GM21619 (cell line): ENCODE measurements at regions not wholly inside any gene's neighbourhood (a gene's known extent, or its start where the extent isn't known, plus 50 kb on each side); places are given as distances from the start of the nearest gene placed in this dataset.
"Not testable (repeated sequence)": the region's sequence is repeated elsewhere in the genome, so short reads cannot be mapped to it uniquely, and the experiment has no call there.

Experiments
- ATAC-seq: cut with Tn5 transposase; IDR thresholded peaks from one replicate; pipeline ENCODE4 v1.9.1; 2021; ENCODE audit not compliant: unreplicated experiment

DNA sequence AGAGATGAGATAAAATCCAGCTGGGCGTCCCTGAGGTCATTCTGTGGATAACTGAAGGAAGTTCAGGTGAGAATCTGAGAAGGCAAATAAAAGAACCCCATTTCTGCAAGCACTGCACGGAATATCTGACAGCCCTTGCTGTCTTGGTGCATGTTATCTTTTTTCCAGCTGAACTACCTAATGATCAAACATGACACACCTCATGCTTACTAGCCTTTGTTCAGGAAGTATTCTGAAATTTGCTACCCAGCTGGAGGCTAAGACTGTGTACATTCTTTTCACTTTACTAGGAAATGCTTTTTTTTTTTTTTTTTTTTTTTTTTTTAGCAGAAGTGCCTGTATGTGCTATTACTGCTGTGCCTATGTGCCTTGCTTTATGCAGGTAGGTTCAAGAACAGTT, 718.1 kb downstream of the SMARCA1 start:
- no peak for ATAC-seq

DNA sequence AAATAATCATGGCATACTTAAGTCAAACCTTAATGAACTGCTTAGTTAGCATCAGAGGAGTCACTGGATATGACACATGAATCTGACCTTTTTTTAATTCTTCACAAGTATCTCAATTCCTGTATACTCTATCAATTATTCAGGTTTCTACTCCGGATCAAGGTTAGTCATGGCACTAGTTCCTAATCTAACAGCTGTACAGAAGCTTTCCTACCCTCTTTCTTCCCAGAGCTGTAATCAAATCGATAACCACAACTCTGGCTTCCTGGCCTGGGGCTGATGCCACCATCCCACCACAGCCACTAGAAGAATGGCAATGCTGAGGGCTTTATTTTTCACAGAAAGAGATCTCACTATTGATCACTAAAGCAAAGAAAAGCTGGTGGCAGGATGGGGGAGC, 718.5 kb downstream of the SMARCA1 start:
- no peak for ATAC-seq

DNA sequence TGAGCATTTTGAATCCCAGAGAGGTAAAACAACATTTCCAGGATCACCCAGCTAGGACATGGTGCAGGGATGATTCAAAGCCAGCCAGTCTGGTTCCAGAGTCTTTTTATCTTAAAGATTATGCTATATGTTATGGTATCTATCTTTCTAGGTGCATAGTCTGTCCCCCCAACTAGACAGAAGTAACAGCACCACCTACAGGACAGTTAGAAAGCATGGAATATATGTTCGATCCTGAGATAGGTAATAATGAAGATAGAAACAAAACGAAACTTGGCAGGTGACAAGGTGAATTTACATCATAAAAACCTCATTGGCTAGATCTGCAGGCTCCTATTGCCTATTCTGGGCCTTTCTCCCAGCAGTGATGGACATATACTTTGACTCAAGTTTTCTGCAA, 723.2 kb downstream of the SMARCA1 start:
- ATAC-seq = no peak

DNA sequence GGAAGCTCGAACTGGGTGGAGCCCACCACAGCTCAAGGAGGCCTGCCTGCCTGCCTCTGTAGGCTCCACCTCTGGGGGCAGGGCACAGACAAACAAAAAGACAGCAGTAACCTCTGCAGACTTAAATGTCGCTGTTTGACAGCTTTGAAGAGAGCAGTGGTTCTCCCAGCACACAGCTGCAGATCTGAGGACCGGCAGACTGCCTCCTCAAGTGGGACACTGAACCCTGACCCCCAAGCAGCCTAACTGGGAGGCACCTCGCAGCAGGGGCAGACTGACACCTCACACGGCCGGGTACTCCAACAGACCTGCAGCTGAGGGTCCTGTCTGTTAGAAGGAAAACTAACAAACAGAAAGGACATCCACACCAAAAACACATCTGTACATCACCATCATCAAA, 730.9 kb upstream of the ACTRT1 start:
- not testable (repeated sequence) for ATAC-seq

DNA sequence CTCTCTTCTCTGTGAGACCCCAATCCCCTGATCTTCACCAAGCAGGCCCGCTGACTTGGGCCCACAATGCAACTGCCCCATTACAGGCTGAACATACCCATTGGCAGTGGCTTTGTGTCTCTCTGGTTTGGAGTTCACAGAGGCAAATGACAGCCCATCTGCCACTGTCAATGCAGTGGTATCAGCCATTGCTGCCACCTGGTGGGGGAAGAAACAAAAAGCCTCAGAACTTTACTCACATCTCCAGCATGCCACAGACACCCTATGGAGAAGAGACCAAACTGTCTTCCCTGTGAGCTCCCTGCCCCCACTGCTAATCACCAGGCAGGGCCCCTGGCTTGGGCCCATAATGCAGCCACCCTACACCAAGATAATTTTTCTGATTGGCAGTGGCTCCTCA, 729.3 kb upstream of the ACTRT1 start:
- no peak for ATAC-seq

DNA sequence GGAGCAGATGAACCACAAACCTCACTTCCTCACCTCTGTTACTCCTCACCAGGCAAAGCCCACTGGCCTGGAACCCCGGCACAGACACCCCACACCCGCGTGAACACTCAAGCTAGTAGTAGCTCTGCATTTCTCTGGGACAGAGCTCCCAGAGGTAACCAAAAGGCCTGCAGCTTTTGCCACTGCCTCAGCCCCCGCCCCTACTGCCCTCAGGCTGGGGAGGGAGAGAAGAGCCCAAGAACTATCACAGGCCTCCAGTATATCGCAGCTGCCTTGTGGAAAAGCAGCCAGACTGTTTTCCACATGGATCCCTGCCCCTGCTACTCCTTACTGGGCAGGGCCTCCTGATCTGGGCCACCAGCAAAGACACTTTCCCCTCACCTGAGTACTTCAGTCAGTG, 728.7 kb upstream of the ACTRT1 start:
- no peak for ATAC-seq

DNA sequence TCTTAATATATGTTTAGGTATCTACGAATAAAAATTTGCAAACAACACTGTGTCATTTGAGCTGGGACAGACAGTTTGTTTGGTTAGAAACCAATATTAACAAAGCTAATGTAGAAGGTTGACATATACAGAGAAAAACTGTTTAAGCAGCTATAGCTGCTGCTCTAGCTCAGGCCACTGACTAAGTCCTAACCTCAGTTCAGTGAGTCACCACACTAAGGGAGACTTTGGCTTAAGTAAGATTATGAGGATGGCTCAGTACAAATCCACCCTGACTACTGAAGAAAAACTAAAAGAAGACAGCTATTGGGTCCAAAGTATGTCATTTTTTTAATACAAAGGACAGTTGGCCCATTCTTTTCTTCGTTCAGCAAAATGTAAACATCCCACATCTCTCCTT, 717.3 kb upstream of the ACTRT1 start:
- ATAC-seq = no peak

DNA sequence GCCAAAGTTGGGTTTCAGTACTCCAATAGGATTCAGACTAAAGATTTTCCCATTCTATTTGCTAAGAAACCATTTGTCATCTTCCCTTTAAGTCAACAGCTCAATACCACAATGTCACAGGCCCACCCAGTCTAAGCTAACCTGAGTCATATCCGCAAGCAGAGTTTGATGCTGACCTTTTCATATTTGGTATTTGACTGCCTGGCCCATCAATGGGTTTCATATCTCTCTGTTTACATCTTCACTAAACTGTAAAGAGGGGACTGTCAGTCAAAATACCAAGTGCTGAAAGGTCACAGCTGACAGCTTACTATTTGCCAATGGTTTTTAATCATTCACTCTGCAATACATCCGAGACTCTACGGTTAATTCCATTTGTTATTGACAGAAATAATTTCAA, 707.5 kb upstream of the ACTRT1 start:
- no peak for ATAC-seq

DNA sequence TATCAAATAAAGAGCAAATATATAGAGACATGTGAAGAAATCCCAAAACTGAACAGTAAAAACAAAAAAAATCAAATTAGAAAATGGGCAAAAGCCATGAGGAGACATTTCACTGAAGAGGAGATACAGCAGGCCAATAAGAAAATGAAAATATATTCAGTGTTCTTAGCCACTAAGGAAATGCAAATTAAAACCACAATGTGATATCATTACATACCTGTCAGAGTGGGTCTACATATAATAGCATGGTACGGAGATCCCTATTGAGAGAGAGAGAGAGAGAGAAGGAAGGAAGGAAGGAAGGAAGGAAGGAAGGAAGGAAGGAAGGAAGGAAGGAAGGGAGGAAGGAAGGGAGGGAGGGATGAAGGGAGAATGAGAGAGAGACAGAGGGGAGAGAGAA, 707.0 kb upstream of the ACTRT1 start:
- no peak for ATAC-seq

DNA sequence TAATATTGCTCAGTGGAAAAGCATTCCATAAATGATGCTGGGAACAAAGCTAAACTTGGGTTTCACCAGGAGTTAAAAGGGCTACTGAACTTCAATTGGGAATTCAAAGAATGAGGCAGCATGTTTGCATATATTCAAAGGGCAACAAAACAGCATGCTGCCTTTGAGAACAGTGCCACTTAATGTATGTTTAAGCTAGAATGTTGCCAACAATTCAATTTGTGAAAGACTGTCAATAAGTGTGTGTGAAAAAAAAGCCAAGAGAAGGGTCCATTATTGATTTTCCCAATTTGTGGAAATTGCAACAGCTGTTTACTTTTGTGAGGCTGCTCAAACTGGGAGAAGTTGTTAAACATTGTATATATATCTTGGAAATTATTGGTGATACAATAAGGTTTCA, 701.9 kb upstream of the ACTRT1 start:
- ATAC-seq = no peak

DNA sequence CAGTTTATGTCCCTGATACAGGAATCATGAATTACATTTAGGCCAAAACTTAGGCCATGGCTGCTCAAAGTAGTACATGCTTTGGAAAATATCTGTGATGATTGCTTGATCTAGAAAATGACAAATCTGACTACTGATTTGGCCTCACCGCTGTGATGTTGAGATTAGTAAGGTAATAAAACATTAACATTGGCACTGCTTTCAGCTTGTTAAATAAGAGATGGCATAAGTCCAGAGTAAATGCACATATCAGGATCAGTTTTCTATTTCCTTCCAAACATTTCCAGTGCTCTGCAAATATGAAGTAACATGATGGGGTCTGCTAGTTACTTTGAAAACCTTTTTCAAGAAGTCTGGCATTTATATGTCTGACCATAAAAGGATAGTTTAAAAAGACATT, 687.3 kb upstream of the ACTRT1 start:
- ATAC-seq = no peak

DNA sequence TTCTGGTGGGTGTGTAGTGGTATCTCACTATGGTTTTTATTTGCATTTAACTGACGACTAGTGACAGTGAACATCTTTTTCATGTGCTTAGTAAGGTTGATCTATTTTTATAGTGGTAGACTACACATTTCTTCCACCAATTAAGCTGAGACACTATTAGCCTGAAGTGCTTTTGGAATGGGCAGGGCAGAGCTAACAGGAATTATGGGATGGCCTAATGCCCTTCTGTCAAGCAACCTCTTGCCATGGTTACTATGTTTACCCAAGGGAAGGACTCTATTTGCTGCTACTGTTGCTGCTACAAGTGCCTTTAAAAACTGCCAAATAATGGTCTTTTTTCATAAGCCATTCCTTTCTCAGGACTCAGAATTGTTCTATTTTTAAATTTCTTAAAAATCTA, 676.7 kb upstream of the ACTRT1 start:
- ATAC-seq = no peak

DNA sequence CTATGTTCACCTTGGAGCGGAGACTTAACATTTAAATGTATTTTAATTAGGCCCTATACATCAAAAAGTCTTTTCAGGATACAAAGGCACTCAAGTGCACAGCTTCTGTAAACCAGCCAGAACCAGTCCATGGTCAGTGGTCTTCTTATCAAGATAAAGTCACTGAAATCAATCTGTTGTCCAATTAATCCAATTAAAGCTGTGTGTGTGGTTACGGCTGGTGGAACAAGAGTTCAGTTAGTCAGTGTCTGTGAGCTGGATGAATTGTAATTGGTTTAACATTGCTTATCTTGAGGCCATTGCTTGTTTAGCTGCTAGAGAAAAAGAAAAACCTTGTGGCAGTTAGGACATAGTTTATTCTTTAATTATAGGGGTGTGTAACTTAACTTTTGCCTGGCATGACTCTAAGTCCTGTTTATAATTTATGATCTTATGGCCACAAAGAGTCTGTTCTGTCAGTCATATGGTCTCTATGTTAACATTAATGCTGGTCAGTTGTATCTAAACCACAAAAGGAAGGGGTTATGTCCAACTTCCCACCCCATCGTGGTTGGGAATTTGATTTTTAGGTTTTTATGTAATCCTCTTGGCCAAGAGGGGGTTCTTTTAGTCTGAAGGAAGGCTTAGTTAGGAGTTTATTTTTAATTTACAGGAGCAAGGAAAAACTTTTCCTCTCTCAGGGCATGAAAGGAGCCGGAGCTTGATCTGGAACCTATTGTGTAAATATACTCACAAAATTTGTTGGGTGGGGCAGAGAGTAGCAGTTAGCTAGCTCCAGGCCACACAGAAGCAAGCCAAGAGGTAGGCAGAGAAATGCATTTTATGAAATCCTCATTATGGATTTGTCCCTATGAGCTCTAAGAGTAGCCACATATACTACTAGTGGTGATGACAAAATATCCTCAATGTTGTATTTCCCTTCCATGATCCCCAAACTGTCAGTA, 665.7 kb upstream of the ACTRT1 start:
- ATAC-seq = no peak

DNA sequence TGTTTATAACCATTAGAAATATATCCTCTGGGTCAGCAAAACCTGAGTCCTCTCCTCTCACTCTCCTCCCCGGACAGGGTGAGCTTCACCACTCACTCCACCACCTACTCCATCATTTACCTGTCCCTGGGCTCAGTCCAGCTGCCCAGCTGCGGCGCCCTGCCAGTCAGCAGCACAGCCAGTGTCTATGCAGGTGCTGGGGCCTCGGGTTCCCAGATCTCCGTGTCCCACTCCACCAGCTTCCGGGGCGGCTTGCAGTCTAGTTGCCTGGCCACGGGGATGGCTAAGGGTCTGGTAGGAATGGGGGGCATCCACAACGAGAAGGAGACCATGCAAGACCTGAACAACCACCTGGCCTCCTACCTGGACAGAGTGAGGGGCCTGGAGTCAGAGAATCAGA, 662.2 kb upstream of the ACTRT1 start:
- no peak for ATAC-seq

DNA sequence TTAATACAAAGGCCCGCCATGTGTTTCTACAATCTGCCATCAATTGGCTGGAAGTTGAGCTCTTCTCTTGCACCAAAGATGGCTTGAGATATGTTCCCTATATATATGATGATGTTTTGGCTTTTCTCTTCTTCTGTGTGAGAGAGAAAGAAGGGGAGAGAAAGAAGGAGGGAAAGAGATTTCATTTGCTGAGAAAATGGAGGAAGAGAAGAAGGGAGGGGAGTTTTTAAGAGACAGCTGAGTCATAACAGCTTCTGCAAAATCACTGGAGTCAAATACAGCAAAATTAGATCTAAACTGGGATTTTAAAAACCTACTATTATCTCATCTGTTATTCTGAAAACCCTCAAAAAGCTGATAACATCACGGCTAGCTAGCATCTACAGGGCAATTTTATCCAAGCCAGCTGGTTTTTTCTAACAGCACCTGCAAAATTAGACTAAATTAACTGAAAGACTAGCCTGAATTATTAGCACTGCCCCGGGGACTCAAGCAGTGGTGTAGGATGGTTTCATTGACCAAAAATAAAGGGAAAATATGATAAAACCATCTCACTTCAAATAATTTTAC, 647.6 kb upstream of the ACTRT1 start:
- ATAC-seq = no peak

DNA sequence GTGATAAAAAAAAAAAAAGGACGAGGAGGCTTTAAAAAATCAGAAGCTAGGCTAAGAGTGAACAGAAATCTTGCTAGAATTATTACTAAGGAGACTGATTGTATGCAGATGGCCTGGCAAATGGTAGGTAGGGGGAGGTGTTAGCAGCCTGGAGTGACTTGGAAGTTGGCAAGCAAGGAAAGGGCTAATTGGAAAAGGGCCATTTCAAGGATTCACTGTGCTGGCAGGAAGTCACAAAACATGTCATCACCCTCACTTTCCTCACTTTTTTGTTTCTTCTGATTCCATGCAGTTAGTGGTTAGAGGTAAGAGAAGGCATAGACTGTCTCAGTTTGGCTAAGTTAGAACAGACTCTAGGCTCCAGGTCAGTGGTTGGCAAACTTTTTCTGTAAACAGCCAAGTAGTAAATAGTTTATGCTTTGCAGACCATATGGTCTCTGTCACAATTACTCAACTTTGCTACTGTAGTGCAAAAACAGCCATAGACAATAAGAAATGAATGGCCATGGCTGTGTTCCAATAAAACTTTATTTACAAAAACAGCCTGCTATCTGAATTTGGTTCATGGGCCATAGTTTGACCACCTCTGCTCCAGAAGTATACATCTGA, 646.5 kb upstream of the ACTRT1 start:
- ATAC-seq = no peak

DNA sequence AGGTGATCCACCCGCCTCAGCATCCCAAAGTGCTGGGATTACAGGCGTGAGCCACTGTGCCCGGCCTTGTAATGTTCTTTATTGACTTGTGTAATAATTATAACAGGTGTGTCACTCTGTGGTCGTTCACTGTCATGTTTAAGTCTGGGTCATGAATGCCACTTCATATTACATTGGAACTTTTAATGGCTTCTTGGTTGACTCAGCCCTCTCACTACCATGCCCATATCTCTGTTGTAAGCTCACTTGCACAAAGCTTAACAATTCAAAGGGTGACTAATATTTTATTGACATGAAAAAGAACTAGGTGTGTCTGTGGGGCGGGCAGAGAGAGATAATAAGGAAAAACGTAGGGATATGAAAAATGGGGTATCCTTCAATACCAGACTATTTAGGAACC, 639.7 kb upstream of the ACTRT1 start:
- ATAC-seq = no peak

DNA sequence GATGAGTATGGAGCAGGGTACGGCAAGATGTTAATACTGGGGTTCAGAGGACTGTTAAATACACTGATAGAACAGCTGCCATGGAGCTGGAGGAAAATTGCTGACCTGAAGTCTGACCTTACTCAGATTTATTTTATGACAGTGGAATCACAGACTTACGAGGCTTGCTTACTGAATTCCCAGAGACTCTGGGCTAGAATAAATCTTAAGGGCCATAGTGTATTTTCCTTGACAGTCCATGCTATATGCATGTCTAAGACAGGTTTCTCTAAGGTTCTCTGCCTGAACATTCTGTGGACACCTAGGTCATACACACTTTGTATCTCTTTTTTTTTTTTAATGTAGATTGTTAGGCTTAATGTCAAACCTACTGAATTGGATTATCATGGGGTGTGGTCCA, 633.2 kb upstream of the ACTRT1 start:
- ATAC-seq = no peak

DNA sequence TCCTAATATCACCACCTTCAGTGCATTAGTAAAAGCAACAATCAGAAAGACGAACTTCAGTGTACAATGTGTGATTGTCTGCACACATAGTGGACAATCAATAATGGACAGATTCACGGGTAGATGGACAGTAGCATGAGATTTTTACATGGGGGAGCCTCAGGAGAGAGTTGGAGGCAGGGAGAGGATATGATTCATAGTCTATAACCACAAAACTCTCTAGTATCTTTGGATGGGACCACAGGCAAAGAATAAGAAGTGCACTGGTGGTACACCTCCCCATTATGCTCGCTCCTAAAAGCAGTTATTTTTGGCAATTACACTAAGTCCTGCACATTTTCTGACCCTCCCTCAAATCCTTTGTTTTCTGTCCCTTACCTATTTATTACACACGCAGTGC, 624.4 kb upstream of the ACTRT1 start:
- ATAC-seq = no peak

DNA sequence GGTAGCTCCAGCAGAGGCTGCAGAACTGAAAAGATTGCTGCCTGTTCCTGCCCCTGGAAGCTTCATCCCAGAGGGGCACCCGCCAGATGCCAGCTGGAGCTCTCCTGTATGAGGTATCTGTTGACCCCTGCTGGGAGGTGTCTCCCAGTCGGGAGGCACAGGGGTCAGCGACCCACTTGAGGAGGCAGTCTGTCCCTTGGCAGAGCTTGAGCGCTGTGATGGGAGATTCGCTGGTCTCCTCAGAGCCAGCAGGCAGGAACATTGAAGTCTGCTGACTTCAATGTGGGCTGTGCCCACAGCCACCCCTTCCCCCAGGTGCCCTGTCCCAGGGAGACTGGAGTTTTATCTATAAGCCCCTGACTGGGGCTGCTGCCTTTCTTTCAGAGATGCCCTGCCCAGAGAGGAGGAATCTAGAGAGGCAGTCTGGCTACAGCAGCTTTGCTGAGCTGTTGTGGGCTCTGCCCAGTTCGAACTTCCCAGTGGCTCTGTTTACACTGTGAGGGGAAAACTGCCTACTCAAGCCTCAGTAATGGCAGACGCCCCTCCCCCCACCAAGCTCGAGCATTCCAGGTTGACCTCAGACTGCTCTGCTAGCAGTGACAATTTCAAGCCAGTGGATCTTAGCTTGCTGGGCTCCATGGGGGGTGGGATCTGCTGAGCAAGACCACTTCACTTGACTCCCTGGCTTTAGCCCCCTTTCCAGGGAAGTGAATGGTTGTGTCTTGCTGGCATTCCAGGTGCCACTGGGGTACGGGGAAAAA, 622.3 kb upstream of the ACTRT1 start:
- ATAC-seq = not testable (repeated sequence)

DNA sequence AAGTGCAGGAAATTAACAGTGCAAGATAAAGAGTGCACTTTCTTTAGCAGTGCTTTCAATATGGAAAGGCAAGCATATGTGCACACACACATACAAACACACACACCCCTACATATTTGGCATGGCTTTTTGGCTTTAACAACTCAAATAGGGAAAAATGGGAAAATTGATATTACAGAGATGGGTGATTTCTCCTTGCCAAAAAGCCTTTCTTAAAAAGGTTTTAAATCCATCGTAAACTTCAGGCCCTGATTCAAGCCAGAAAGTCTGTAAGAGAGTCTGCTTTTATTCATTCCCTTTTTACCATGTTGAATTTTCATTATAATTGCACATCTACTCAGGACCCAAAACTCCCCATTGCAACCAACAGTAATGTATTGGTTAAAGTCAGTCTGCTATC, 612.0 kb upstream of the ACTRT1 start:
- ATAC-seq = no peak
